H1 (cell line): ENCODE measurements at regions not wholly inside any gene's neighbourhood (a gene's known extent, or its start where the extent isn't known, plus 50 kb on each side); places are given as distances from the start of the nearest gene placed in this dataset.

Experiments
- BCL11A ChIP-seq, 2 experiments: IDR thresholded peaks; one replicate each; pipeline ENCODE4 v1.6.1; 2011; ENCODE audit warnings: low read depth in 2 of 2, low read length in 2 of 2, mild to moderate bottlenecking in 2 of 2
- BRCA1 ChIP-seq: IDR thresholded peaks from 2 replicates; pipeline ENCODE4 v1.6.1; 2012; ENCODE audit warnings: low read depth, low read length, improper control_type of control experiment
- EP300 ChIP-seq, 2 experiments: IDR thresholded peaks; 1 replicate in 1 of 2; 2 replicates in 1 of 2; pipeline ENCODE4 v1.6.1; 2011 to 2012; ENCODE audit warnings: low read depth in 2 of 2, low read length in 2 of 2, mild to moderate bottlenecking in 2 of 2, borderline replicate concordance in 1 of 2, inconsistent platforms in 1 of 2, moderate library complexity in 1 of 2
- EZH2 ChIP-seq: fragments of 200-600 bp; sonication (generic); IDR thresholded peaks from 2 replicates; pipeline ENCODE4 v1.7.1; 2012; ENCODE audit warnings: low read depth, mild to moderate bottlenecking, moderate library complexity, low read length, inconsistent platforms; ENCODE audit not compliant: severe bottlenecking
- HDAC2 ChIP-seq, 2 experiments: fragments of 300-600 bp in 1 of 2; sonication (generic) in 1 of 2; IDR thresholded peaks; 2 replicates each; pipeline ENCODE4 v1.6.1; 2011 to 2012; ENCODE audit warnings: low read depth in 2 of 2, low read length in 2 of 2, mild to moderate bottlenecking in 2 of 2, moderate library complexity in 2 of 2, borderline replicate concordance in 1 of 2, inconsistent platforms in 1 of 2
- KDM4A ChIP-seq: IDR thresholded peaks from one replicate; pipeline ENCODE4 v1.7.1; 2012; ENCODE audit warnings: low read depth, mild to moderate bottlenecking, moderate library complexity, low read length, inconsistent platforms; ENCODE audit not compliant: severe bottlenecking
- POLR2A ChIP-seq, 2 experiments: IDR thresholded peaks; 1 replicate in 1 of 2; 2 replicates in 1 of 2; pipeline ENCODE4 v1.6.1; 2011; ENCODE audit warnings: low read depth in 2 of 2, low read length in 2 of 2, mild to moderate bottlenecking in 2 of 2; ENCODE audit errors: control extremely low read depth in 1 of 2
- POU5F1 ChIP-seq: IDR thresholded peaks from 2 replicates; pipeline ENCODE4 v1.6.1; 2011; ENCODE audit warnings: low read depth, mild to moderate bottlenecking, low read length, moderate library complexity
- RXRA ChIP-seq: IDR thresholded peaks from 2 replicates; pipeline ENCODE4 v1.6.1; 2011; ENCODE audit warnings: low read depth, mild to moderate bottlenecking, low read length, moderate library complexity; ENCODE audit not compliant: insufficient read depth
- SUZ12 ChIP-seq: fragments of 200-600 bp; sonication (generic); IDR thresholded peaks from 2 replicates; pipeline ENCODE4 v1.6.1; 2012; ENCODE audit warnings: mild to moderate bottlenecking, inconsistent platforms, low read length, moderate library complexity, mixed read lengths
- TF ChIP-seq, protein P1 (sequence below): IDR thresholded peaks from 2 replicates; pipeline ENCODE4 v1.6.1; 2012; ENCODE audit warnings: low read length, inconsistent platforms
- TF ChIP-seq, protein P2 (sequence below), 3 experiments: IDR thresholded peaks; 1 replicate in 2 of 3; 2 replicates in 1 of 3; pipeline versions ENCODE4 v1.5.1 to v1.6.1; 2011; ENCODE audit warnings: low read length in 3 of 3, mild to moderate bottlenecking in 3 of 3, inconsistent platforms in 2 of 3, low read depth in 1 of 3, moderate library complexity in 1 of 3; ENCODE audit not compliant: insufficient read depth in 1 of 3; ENCODE audit errors: control extremely low read depth in 1 of 3
- TF ChIP-seq, protein P3 (sequence below): IDR thresholded peaks from 2 replicates; pipeline ENCODE4 v1.6.1; 2011; ENCODE audit warnings: low read length, improper control_type of control experiment

DNA sequence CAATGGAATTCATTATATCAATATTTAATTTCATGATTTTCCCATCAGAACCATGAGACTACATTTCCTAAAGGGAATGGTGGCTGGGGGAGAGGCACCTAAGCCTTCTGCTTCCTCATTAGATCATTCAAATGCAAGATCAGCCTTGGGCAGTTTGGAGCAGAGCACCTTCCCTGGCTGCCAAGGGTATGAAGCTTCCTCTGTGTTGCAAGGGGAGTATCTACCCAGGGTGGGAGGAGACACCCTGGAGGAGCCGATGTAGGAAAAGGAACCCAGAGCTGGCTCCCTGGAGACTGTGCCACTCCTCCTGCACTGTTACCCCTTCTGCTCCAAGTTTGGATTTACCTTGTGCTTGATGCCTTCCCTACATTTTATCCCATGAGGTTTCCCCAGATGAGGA, 299.7 kb upstream of the PRDM1 start:
- TF ChIP-seq, protein P1, sequence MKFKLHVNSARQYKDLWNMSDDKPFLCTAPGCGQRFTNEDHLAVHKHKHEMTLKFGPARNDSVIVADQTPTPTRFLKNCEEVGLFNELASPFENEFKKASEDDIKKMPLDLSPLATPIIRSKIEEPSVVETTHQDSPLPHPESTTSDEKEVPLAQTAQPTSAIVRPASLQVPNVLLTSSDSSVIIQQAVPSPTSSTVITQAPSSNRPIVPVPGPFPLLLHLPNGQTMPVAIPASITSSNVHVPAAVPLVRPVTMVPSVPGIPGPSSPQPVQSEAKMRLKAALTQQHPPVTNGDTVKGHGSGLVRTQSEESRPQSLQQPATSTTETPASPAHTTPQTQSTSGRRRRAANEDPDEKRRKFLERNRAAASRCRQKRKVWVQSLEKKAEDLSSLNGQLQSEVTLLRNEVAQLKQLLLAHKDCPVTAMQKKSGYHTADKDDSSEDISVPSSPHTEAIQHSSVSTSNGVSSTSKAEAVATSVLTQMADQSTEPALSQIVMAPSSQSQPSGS = no peak
- no peak for TF ChIP-seq EP300 (IDR thresholded peaks at IDR 0.05; ENCODE audit: borderline replicate concordance in 1 of 2, low read depth in 2 of 2, low read length in 2 of 2)
- TF ChIP-seq EZH2 = no peak
- TF ChIP-seq, protein P2, sequence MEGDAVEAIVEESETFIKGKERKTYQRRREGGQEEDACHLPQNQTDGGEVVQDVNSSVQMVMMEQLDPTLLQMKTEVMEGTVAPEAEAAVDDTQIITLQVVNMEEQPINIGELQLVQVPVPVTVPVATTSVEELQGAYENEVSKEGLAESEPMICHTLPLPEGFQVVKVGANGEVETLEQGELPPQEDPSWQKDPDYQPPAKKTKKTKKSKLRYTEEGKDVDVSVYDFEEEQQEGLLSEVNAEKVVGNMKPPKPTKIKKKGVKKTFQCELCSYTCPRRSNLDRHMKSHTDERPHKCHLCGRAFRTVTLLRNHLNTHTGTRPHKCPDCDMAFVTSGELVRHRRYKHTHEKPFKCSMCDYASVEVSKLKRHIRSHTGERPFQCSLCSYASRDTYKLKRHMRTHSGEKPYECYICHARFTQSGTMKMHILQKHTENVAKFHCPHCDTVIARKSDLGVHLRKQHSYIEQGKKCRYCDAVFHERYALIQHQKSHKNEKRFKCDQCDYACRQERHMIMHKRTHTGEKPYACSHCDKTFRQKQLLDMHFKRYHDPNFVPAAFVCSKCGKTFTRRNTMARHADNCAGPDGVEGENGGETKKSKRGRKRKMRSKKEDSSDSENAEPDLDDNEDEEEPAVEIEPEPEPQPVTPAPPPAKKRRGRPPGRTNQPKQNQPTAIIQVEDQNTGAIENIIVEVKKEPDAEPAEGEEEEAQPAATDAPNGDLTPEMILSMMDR (IDR thresholded peaks at IDR 0.05; ENCODE audit: control extremely low read depth in 1 of 3, insufficient read depth in 1 of 3, low read depth in 1 of 3, low read length in 3 of 3) = no peak
- no peak for TF ChIP-seq HDAC2 (IDR thresholded peaks at IDR 0.05; ENCODE audit: borderline replicate concordance in 1 of 2, low read depth in 2 of 2, low read length in 2 of 2)
- TF ChIP-seq, protein P3, sequence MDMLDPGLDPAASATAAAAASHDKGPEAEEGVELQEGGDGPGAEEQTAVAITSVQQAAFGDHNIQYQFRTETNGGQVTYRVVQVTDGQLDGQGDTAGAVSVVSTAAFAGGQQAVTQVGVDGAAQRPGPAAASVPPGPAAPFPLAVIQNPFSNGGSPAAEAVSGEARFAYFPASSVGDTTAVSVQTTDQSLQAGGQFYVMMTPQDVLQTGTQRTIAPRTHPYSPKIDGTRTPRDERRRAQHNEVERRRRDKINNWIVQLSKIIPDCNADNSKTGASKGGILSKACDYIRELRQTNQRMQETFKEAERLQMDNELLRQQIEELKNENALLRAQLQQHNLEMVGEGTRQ = no peak
- TF ChIP-seq BRCA1 = no peak
- TF ChIP-seq POU5F1 = no peak
- TF ChIP-seq BCL11A (IDR thresholded peaks at IDR 0.05; ENCODE audit: low read depth in 2 of 2, low read length in 2 of 2) = no peak
- TF ChIP-seq SUZ12 = no peak
- TF ChIP-seq POLR2A (IDR thresholded peaks at IDR 0.05; ENCODE audit: control extremely low read depth in 1 of 2, low read depth in 2 of 2, low read length in 2 of 2) = no peak
- no peak for TF ChIP-seq RXRA
- no peak for TF ChIP-seq KDM4A
